HCT116 (cell line): ENCODE measurements at regions not wholly inside any gene's neighbourhood (a gene's known extent, or its start where the extent isn't known, plus 50 kb on each side); places are given as distances from the start of the nearest gene placed in this dataset.

Source experiments
- ATAC-seq: fragments of 200-7000 bp; cut with Tn5 transposase; 2 replicates; pipeline ENCODE4 v1.9.1; 2020; ENCODE audit warnings: mild to moderate bottlenecking, moderate library complexity
- BruUV-seq: library from RNA; stranded (reverse); fragments of 400-500 nt; replicated peaks from 2 replicates; lab custom pipeline; 2021; lab: Mats Ljungman, UMichigan
- CTCF ChIA-PET: fragments of 300-600 bp; sonication (Branson Sonifier 250); formaldehyde crosslinking; loops from one replicate; lab custom pipeline; 2021; ENCODE audit warnings: antibody characterized with exemption; lab: Charles Lee
- POLR2A ChIA-PET: fragments of 300-600, 350-600 bp; sonication (Branson Sonifier 250); formaldehyde crosslinking; loops from one replicate; lab custom pipeline; 2021; ENCODE audit warnings: antibody characterized with exemption; lab: Charles Lee
- RAD21 ChIA-PET, 2 experiments: fragments of 300-600 bp; sonication (Branson Sonifier 250); formaldehyde crosslinking; loops; one replicate each; lab custom pipeline; 2023; ENCODE audit warnings: low total read pairs in 2 of 2; ENCODE audit not compliant: uncharacterized antibody in 2 of 2, unreplicated experiment in 2 of 2, low non-redundant PET in 1 of 2; lab: Charles Lee
- DNase-seq: peaks from one replicate; pipeline ENCODE4 v3.0.0-alpha.2; 2010; ENCODE audit warnings: low read depth, low spot score
- H2AFZ ChIP-seq: fragments of 200-600 bp; shearing (Covaris generic), sonication (generic); 2 replicates; pipeline ENCODE4 v1.6.1; 2017; ENCODE audit warnings: low read depth, mixed run types, mixed read lengths, antibody characterized with exemption, low read length; ENCODE audit not compliant: poor library complexity, severe bottlenecking
- H3K27ac ChIP-seq: 2 replicates; pipeline ENCODE4 v1.5.1; 2012; ENCODE audit warnings: low read depth, low read length
- H3K27me3 ChIP-seq: fragments of 200-600 bp; sonication (generic); 2 replicates; pipeline ENCODE4 v1.6.1; 2016; ENCODE audit warnings: mixed run types, low read length, mixed read lengths; ENCODE audit not compliant: insufficient read depth
- H3K36me3 ChIP-seq, 2 experiments: fragments of 200-500 bp in 1 of 2; fragments of 200-600 bp in 1 of 2; sonication (Bioruptor generic) in 1 of 2; sonication (generic) in 1 of 2; 2 replicates each; pipeline versions ENCODE4 v1.5.1 to v1.6.1; 2014 to 2016; ENCODE audit warnings: low read length in 2 of 2, inconsistent platforms in 1 of 2, mixed read lengths in 1 of 2, mixed run types in 1 of 2; ENCODE audit not compliant: insufficient read depth in 2 of 2, control insufficient read depth in 1 of 2
- H3K4me1 ChIP-seq, 2 experiments: fragments of 200-600 bp in 1 of 2; sonication (generic) in 1 of 2; 2 replicates each; pipeline versions ENCODE4 v1.5.1 to v1.6.1; 2012 to 2017; ENCODE audit warnings: low read length in 2 of 2, inconsistent platforms in 1 of 2, mild to moderate bottlenecking in 1 of 2, mixed read lengths in 1 of 2, mixed run types in 1 of 2, moderate library complexity in 1 of 2; ENCODE audit not compliant: insufficient read depth in 2 of 2, control insufficient read depth in 1 of 2
- H3K4me2 ChIP-seq: fragments of 200-600 bp; sonication (generic); 2 replicates; pipeline ENCODE4 v1.6.1; 2017; ENCODE audit warnings: mixed run types, low read length, mixed read lengths
- H3K4me3 ChIP-seq, 2 experiments: fragments of 200-600 bp in 1 of 2; sonication (generic) in 1 of 2; replicated peaks in 1 of 2; 2 replicates each; pipeline ENCODE4 v1.5.1; 2011 to 2016; ENCODE audit warnings: low read length in 2 of 2, control low read depth in 1 of 2, low read depth in 1 of 2, mild to moderate bottlenecking in 1 of 2, mixed read lengths in 1 of 2, mixed run types in 1 of 2
- H3K79me2 ChIP-seq: fragments of 200-600 bp; sonication (generic); 2 replicates; pipeline ENCODE4 v1.6.1; 2017; ENCODE audit warnings: mild to moderate bottlenecking, mixed run types, low read length, moderate library complexity, mixed read lengths; ENCODE audit not compliant: insufficient read depth
- H3K9ac ChIP-seq: fragments of 200-600 bp; sonication (generic); 2 replicates; pipeline ENCODE4 v1.6.1; 2016; ENCODE audit warnings: low read length, mixed read lengths
- H3K9me2 ChIP-seq: fragments of 200-600 bp; sonication (generic), shearing (Covaris generic); 2 replicates; pipeline ENCODE4 v1.6.1; 2017; ENCODE audit warnings: mixed run types, mild to moderate bottlenecking, moderate library complexity; ENCODE audit not compliant: insufficient read depth
- H3K9me3 ChIP-seq, 2 experiments: fragments of 200-500 bp in 1 of 2; fragments of 200-600 bp in 1 of 2; sonication (Bioruptor generic) in 1 of 2; sonication (generic) in 1 of 2; 2 replicates each; pipeline ENCODE4 v1.6.1; 2014 to 2017; ENCODE audit warnings: low read length in 2 of 2, mixed read lengths in 2 of 2, inconsistent platforms in 1 of 2, low read depth in 1 of 2, mild to moderate bottlenecking in 1 of 2, mixed run types in 1 of 2, moderate library complexity in 1 of 2; ENCODE audit not compliant: control insufficient read depth in 1 of 2, insufficient read depth in 1 of 2
- H4K20me1 ChIP-seq: fragments of 200-600 bp; sonication (generic), shearing (Covaris generic); 2 replicates; pipeline ENCODE4 v1.6.1; 2017; ENCODE audit warnings: mixed run types, mild to moderate bottlenecking, moderate library complexity; ENCODE audit not compliant: insufficient read depth
- CBX3 ChIP-seq: IDR thresholded peaks from 2 replicates; pipeline ENCODE4 v1.6.1; 2012; ENCODE audit warnings: low read depth
- CTCF ChIP-seq, 3 experiments: fragments of 200-600 bp in 1 of 3; sonication (generic) in 1 of 3; IDR thresholded peaks in 2 of 3; conservative IDR thresholded peaks in 1 of 3; 2 replicates each; pipeline ENCODE4 v1.5.1; 2012 to 2017; ENCODE audit warnings: low read depth in 2 of 3, low read length in 2 of 3, antibody characterized with exemption in 1 of 3, borderline replicate concordance in 1 of 3, control low read depth in 1 of 3, mild to moderate bottlenecking in 1 of 3, mixed read lengths in 1 of 3, mixed run types in 1 of 3, moderate library complexity in 1 of 3; ENCODE audit not compliant: insufficient read depth in 1 of 3
- POLR2A ChIP-seq: IDR thresholded peaks from 2 replicates; pipeline ENCODE4 v1.7.0; 2011; ENCODE audit warnings: borderline replicate concordance; ENCODE audit not compliant: insufficient read depth, insufficient read length; ENCODE audit errors: extremely low read depth
- RAD21 ChIP-seq: IDR thresholded peaks from 2 replicates; pipeline ENCODE4 v1.6.1; 2012; ENCODE audit warnings: low read depth, mild to moderate bottlenecking
- SRF ChIP-seq: IDR thresholded peaks from 2 replicates; pipeline ENCODE4 v1.6.1; 2012; ENCODE audit warnings: low read depth
- YY1 ChIP-seq: IDR thresholded peaks from 2 replicates; pipeline ENCODE4 v1.6.1; 2011; ENCODE audit warnings: low read length, low read depth, moderate library complexity, mild to moderate bottlenecking; ENCODE audit not compliant: insufficient replicate concordance; ENCODE audit errors: extremely low read depth
- intact Hi-C: fragments of 100-400 bp; cut with micrococcal nuclease; formaldehyde crosslinking; loops from 2 replicates; pipeline ENCODE4 v1.10.0; 2022

DNA sequence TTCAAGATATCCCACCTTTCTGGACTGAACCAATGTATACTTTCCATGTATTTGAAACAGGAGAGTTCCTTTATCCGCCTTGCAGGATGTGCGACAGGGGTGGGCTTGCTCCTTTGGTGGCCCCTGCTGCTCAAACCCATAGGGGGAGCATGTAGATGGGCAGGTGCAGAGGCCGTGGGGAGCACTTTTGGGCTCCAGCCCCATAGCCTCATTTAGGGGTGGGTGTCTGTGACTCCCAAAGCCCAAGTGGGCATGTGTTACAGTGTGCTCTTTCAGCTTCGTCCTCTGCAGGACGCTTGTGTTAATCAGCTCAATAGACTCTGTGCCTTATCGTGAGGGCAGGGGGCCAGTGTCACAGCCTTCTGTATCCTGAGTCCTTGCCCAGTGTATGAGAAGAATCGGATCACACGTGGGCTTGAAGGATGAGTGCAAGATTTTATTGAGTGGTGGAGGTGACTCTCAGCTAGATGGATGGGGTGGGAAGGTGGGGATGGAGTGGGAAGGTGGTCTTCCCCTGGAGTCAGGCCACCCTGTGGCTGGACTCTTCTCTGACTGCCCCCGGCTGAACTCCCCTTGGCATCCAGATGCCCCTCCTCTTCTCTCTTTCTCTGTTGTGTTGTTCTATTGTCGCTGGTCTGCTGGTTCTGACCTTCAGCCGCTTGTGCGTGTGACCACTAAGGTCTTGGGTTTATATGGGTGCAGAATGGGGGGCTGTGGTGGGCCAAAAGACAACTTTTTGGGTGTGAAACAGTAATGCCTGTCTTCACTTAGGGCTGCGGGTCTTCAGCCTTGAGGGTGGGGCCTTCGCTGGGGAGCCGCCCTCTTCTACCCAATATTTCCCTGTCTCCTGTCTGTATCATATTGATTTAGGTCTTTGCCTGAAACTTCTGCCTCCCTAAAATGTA is 262.2 kb downstream of the GLRX3 start (continued):
- no peak for TF ChIP-seq CTCF (IDR thresholded peaks at IDR 0.05 in 2 of 3, conservative IDR thresholded peaks at IDR 0.05 in 1 of 3; ENCODE audit: borderline replicate concordance in 1 of 3, insufficient read depth in 1 of 3, low read depth in 2 of 3, low read length in 2 of 3)

DNA sequence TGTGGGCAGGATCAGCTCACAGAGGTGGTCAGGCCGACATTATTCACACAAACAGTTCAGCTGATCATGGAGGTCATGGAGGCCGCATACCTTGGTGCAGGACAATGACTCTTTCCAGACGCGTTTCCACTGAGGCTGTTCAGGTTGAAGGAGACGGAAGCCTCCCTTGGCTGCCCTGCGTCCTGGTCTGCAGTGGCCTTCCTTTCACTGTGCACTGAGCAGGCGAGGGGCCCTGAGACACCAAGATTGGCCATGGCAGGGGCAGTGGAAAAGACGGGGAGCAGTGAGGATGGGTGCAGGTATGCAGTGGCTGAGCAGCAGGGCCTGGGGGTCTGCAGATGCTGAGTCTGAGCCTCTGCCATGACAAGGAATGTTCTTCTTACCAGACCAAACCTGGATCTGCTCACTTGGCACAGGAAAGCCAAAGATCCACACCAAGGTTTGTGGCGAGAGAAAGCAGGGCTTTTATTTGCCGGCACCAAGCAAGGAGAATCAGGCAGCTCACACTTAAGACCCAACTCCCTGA is 263.3 kb downstream of the GLRX3 start:
- ATAC-seq (no peak), DNase-seq (no peak)
- H3K79me2 ChIP-seq = no peaks in the 10 kb centered on the region
- intact Hi-C loops = no loop called here
- H2AFZ ChIP-seq = no peak overlapping the region
- no peak overlapping the region for H3K27ac ChIP-seq
- H3K4me3 ChIP-seq = no peak overlapping the region
- RAD21 ChIA-PET = no interaction called here
- POLR2A ChIA-PET = no interaction called here
- H4K20me1 ChIP-seq = no peaks in the 10 kb centered on the region
- BruUV-seq = no TSS peak
- H3K36me3 ChIP-seq = no peaks in the 10 kb centered on the region
- no peaks in the 10 kb centered on the region for H3K4me1 ChIP-seq
- no peaks in the 10 kb centered on the region for H3K9me3 ChIP-seq
- H3K4me2 ChIP-seq = no peak overlapping the region
- CTCF ChIA-PET = no interaction called here
- TF ChIP-seq SRF (no peak), YY1 (no peak), CBX3 (no peak), RAD21 (no peak), POLR2A (no peak)
- 0 out of 2 replicates have a peak, but pooled peaks cover 5% of the 10 kb centered on the region for H3K27me3 ChIP-seq
- no peaks in the 10 kb centered on the region for H3K9me2 ChIP-seq
- no peak overlapping the region for H3K9ac ChIP-seq
